T-helper 1 cell treated with Interleukin-12 subunit alpha and Interleukin-12 subunit beta and Interleukin-4 antibody, amounts not matched to agents 30 μg/mL and 1 μg/mL, for 36 hours (primary cell): ENCODE measurements at regions not wholly inside any gene's neighbourhood (a gene's known extent, or its start where the extent isn't known, plus 50 kb on each side); places are given as distances from the start of the nearest gene placed in this dataset.
"Not testable (repeated sequence)": the region's sequence is repeated elsewhere in the genome, so short reads cannot be mapped to it uniquely, and the experiment has no call there.

Experiments
- H3K27ac Mint-ChIP-seq: one replicate; pipeline ENCODE4 v1.8.0; 2021; ENCODE audit warnings: mild to moderate bottlenecking, mixed read lengths
- H3K27me3 Mint-ChIP-seq: one replicate; pipeline ENCODE4 v1.8.0; 2021; ENCODE audit warnings: low read depth, mixed read lengths
- H3K36me3 Mint-ChIP-seq: one replicate; pipeline ENCODE4 v1.8.0; 2021; ENCODE audit warnings: low read depth, mixed read lengths
- H3K4me1 Mint-ChIP-seq: one replicate; pipeline ENCODE4 v1.8.0; 2021; ENCODE audit warnings: low read depth, mixed read lengths
- H3K4me3 Mint-ChIP-seq: one replicate; pipeline ENCODE4 v1.8.0; 2021; ENCODE audit warnings: mild to moderate bottlenecking, moderate library complexity, mixed read lengths
- H3K9me3 Mint-ChIP-seq: one replicate; pipeline ENCODE4 v1.8.0; 2021; ENCODE audit warnings: mixed read lengths

- peaks cover 27% of the 10 kb centered on the region for H3K4me1 Mint-ChIP-seq
- no peaks in the 10 kb centered on the region for H3K36me3 Mint-ChIP-seq
- H3K27me3 Mint-ChIP-seq, result no peaks in the 10 kb centered on the region
- peaks cover 10% of the 10 kb centered on the region for H3K9me3 Mint-ChIP-seq
- H3K27ac Mint-ChIP-seq, result peak overlapping the region; percentile 33
- no peak overlapping the region for H3K4me3 Mint-ChIP-seq
These were observed 165.5 kb upstream of the DYRK2 start for GRCh38 chr12:67482751-67483661.

GRCh38 chr12:67483871-67484554 lies 164.5 kb upstream of the DYRK2 start:
- Mint-ChIP-seq H3K27ac (peak overlapping the region; percentile 71), H3K4me1 (peaks cover 27% of the 10 kb centered on the region), H3K36me3 (peaks cover 2% of the 10 kb centered on the region), H3K9me3 (peaks cover 13% of the 10 kb centered on the region), H3K4me3 (no peak overlapping the region), H3K27me3 (no peaks in the 10 kb centered on the region)

GRCh38 chr12:67484791-67485480 lies 163.6 kb upstream of the DYRK2 start:
- H3K27ac Mint-ChIP-seq, result peak overlapping the region; percentile 71

GRCh38 chr12:67486671-67487070 lies 161.9 kb upstream of the DYRK2 start:
- Mint-ChIP-seq H3K27me3 (no peaks in the 10 kb centered on the region), H3K4me3 (no peak overlapping the region), H3K36me3 (peaks cover 7% of the 10 kb centered on the region), H3K9me3 (peaks cover 36% of the 10 kb centered on the region), H3K27ac (no peak overlapping the region), H3K4me1 (peaks cover 27% of the 10 kb centered on the region)

More at GRCh38 chr12:67484791-67485480, 163.6 kb upstream of the DYRK2 start:
- peaks cover 7% of the 10 kb centered on the region for H3K36me3 Mint-ChIP-seq
- no peak overlapping the region for H3K4me3 Mint-ChIP-seq
- H3K4me1 Mint-ChIP-seq, result peaks cover 27% of the 10 kb centered on the region
- peaks cover 19% of the 10 kb centered on the region for H3K9me3 Mint-ChIP-seq
- H3K27me3 Mint-ChIP-seq, result no peaks in the 10 kb centered on the region

- H3K27ac Mint-ChIP-seq, result not testable (repeated sequence)
These were observed 160.2 kb upstream of the DYRK2 start for GRCh38 chr12:67488349-67488748.

GRCh38 chr12:67489007-67489406 lies 159.5 kb upstream of the DYRK2 start:
- Mint-ChIP-seq H3K4me1 (peaks cover 13% of the 10 kb centered on the region), H3K27ac (no peak overlapping the region), H3K36me3 (peaks cover 10% of the 10 kb centered on the region), H3K4me3 (no peak overlapping the region), H3K27me3 (peaks cover 13% of the 10 kb centered on the region), H3K9me3 (peaks cover 55% of the 10 kb centered on the region)

More at GRCh38 chr12:67488349-67488748, 160.2 kb upstream of the DYRK2 start:
- not testable (repeated sequence) for H3K4me3 Mint-ChIP-seq
- peaks cover 10% of the 10 kb centered on the region for H3K36me3 Mint-ChIP-seq
- peaks cover 53% of the 10 kb centered on the region for H3K9me3 Mint-ChIP-seq
- peaks cover 19% of the 10 kb centered on the region for H3K4me1 Mint-ChIP-seq
- peaks cover 10% of the 10 kb centered on the region for H3K27me3 Mint-ChIP-seq

GRCh38 chr12:67496581-67496980 lies 152.0 kb upstream of the DYRK2 start:
- Mint-ChIP-seq H3K27ac (no peak overlapping the region), H3K36me3 (peaks cover 4% of the 10 kb centered on the region), H3K4me3 (no peak overlapping the region), H3K9me3 (peaks cover 21% of the 10 kb centered on the region), H3K27me3 (peaks cover 13% of the 10 kb centered on the region), H3K4me1 (peaks cover 9% of the 10 kb centered on the region)

GRCh38 chr12:67498991-67499390 lies 149.6 kb upstream of the DYRK2 start:
- Mint-ChIP-seq H3K27me3 (no peaks in the 10 kb centered on the region), H3K9me3 (no peaks in the 10 kb centered on the region), H3K36me3 (no peaks in the 10 kb centered on the region), H3K4me1 (peaks cover 9% of the 10 kb centered on the region), H3K4me3 (no peak overlapping the region), H3K27ac (no peak overlapping the region)

- no peak overlapping the region for H3K4me3 Mint-ChIP-seq
- H3K27ac Mint-ChIP-seq, result no peak overlapping the region
- no peaks in the 10 kb centered on the region for H3K36me3 Mint-ChIP-seq
- no peaks in the 10 kb centered on the region for H3K27me3 Mint-ChIP-seq
- peaks cover 9% of the 10 kb centered on the region for H3K4me1 Mint-ChIP-seq
- H3K9me3 Mint-ChIP-seq, result no peaks in the 10 kb centered on the region
These were observed 147.2 kb upstream of the DYRK2 start for GRCh38 chr12:67501362-67501761.

- no peaks in the 10 kb centered on the region for H3K36me3 Mint-ChIP-seq
- peaks cover 9% of the 10 kb centered on the region for H3K4me1 Mint-ChIP-seq
- no peaks in the 10 kb centered on the region for H3K9me3 Mint-ChIP-seq
- no peak overlapping the region for H3K27ac Mint-ChIP-seq
- H3K27me3 Mint-ChIP-seq, result no peaks in the 10 kb centered on the region
- no peak overlapping the region for H3K4me3 Mint-ChIP-seq
These were observed 144.5 kb upstream of the DYRK2 start for GRCh38 chr12:67504026-67504425.

GRCh38 chr12:67506739-67507138 lies 141.8 kb upstream of the DYRK2 start:
- H3K9me3 Mint-ChIP-seq, result peaks cover 7% of the 10 kb centered on the region

GRCh38 chr12:67508830-67509229 lies 139.7 kb upstream of the DYRK2 start:
- Mint-ChIP-seq H3K27ac (no peak overlapping the region), H3K36me3 (peaks cover 2% of the 10 kb centered on the region), H3K9me3 (peaks cover 7% of the 10 kb centered on the region), H3K4me1 (peaks cover 11% of the 10 kb centered on the region), H3K4me3 (no peak overlapping the region), H3K27me3 (peaks cover 8% of the 10 kb centered on the region)

More at GRCh38 chr12:67506739-67507138, 141.8 kb upstream of the DYRK2 start:
- no peak overlapping the region for H3K27ac Mint-ChIP-seq
- H3K36me3 Mint-ChIP-seq, result no peaks in the 10 kb centered on the region
- no peaks in the 10 kb centered on the region for H3K27me3 Mint-ChIP-seq
- H3K4me1 Mint-ChIP-seq, result no peaks in the 10 kb centered on the region
- no peak overlapping the region for H3K4me3 Mint-ChIP-seq

- H3K27ac Mint-ChIP-seq, result no peak overlapping the region
- peaks cover 7% of the 10 kb centered on the region for H3K9me3 Mint-ChIP-seq
- H3K4me1 Mint-ChIP-seq, result peaks cover 17% of the 10 kb centered on the region
- H3K4me3 Mint-ChIP-seq, result no peak overlapping the region
- peaks cover 8% of the 10 kb centered on the region for H3K27me3 Mint-ChIP-seq
- H3K36me3 Mint-ChIP-seq, result peaks cover 2% of the 10 kb centered on the region
These were observed 138.7 kb upstream of the DYRK2 start for GRCh38 chr12:67509666-67510386.

- Mint-ChIP-seq H3K36me3 (peaks cover 2% of the 10 kb centered on the region), H3K4me3 (peak overlapping the region; percentile 12), H3K4me1 (peaks cover 37% of the 10 kb centered on the region), H3K27me3 (peaks cover 8% of the 10 kb centered on the region), H3K9me3 (peaks cover 7% of the 10 kb centered on the region), H3K27ac (peak overlapping the region; percentile 22)
These were observed 136.5 kb upstream of the DYRK2 start for GRCh38 chr12:67512061-67512460.
